GM19468 (cell line): ENCODE measurements at regions not wholly inside any gene's neighbourhood (a gene's known extent, or its start where the extent isn't known, plus 50 kb on each side); places are given as distances from the start of the nearest gene placed in this dataset.
"Not testable (repeated sequence)": the region's sequence is repeated elsewhere in the genome, so short reads cannot be mapped to it uniquely, and the experiment has no call there.

ENCODE experiments used
- ATAC-seq: cut with Tn5 transposase; IDR thresholded peaks from one replicate; pipeline ENCODE4 v1.9.1; 2021; ENCODE audit warnings: mild to moderate bottlenecking, moderate library complexity, moderate number of reproducible peaks; ENCODE audit not compliant: unreplicated experiment; ENCODE audit errors: extremely low read depth

GRCh38 chr13:80189889-80190597, 150.9 kb downstream of the SPRY2 start:
- ATAC-seq, result no peak

- ATAC-seq, result no peak
Observed at GRCh38 chr13:80180740-80181355, 160.1 kb downstream of the SPRY2 start.

- ATAC-seq, result no peak
Observed at GRCh38 chr13:80177327-80177726, 163.6 kb downstream of the SPRY2 start.

GRCh38 chr13:80173224-80173623, 167.7 kb downstream of the SPRY2 start:
- no peak for ATAC-seq

- ATAC-seq, result no peak
Observed at GRCh38 chr13:80171096-80171495, 169.8 kb downstream of the SPRY2 start.

GRCh38 chr13:80168089-80168850, 172.7 kb downstream of the SPRY2 start:
- no peak for ATAC-seq

GRCh38 chr13:80166352-80166751, 174.6 kb downstream of the SPRY2 start:
- ATAC-seq, result no peak

GRCh38 chr13:80164462-80164861, 176.5 kb downstream of the SPRY2 start:
- ATAC-seq, result no peak

- ATAC-seq, result no peak
Observed at GRCh38 chr13:80161896-80162295, 179.0 kb downstream of the SPRY2 start.

GRCh38 chr13:80161219-80161618, 179.7 kb downstream of the SPRY2 start:
- ATAC-seq, result no peak

GRCh38 chr13:80160110-80160509, 180.8 kb downstream of the SPRY2 start:
- no peak for ATAC-seq

- ATAC-seq, result no peak
Observed at GRCh38 chr13:80157261-80157932, 183.5 kb downstream of the SPRY2 start.

GRCh38 chr13:80152142-80152541, 188.8 kb downstream of the SPRY2 start:
- not testable (repeated sequence) for ATAC-seq

GRCh38 chr13:80151016-80151415, 189.9 kb downstream of the SPRY2 start:
- ATAC-seq, result no peak

- ATAC-seq, result no peak
Observed at GRCh38 chr13:80149736-80150135, 191.2 kb downstream of the SPRY2 start.

GRCh38 chr13:80145171-80145690, 195.7 kb downstream of the SPRY2 start:
- ATAC-seq, result no peak

- ATAC-seq, result no peak
Observed at GRCh38 chr13:80144493-80144892, 196.4 kb downstream of the SPRY2 start.

- ATAC-seq, result no peak
Observed at GRCh38 chr13:80141123-80141849, 199.6 kb downstream of the SPRY2 start.

- ATAC-seq, result no peak
Observed at GRCh38 chr13:80140685-80141084, 200.2 kb downstream of the SPRY2 start.

- no peak for ATAC-seq
Observed at GRCh38 chr13:80139196-80139595, 201.7 kb downstream of the SPRY2 start.
